SU-DHL-6 (cell line): ENCODE measurements at regions not wholly inside any gene's neighbourhood (a gene's known extent, or its start where the extent isn't known, plus 50 kb on each side); places are given as distances from the start of the nearest gene placed in this dataset.

Source experiments
- H2AFZ ChIP-seq: fragments of 200-600 bp; sonication (generic); 2 replicates; pipeline ENCODE4 v1.6.1; 2014; ENCODE audit warnings: low read depth, mild to moderate bottlenecking, moderate library complexity, mixed read lengths, antibody characterized with exemption, low read length; ENCODE audit not compliant: severe bottlenecking
- H3F3A ChIP-seq: fragments of 200-600 bp; shearing (Covaris generic); 2 replicates; pipeline ENCODE4 v1.6.0; 2016; ENCODE audit warnings: antibody characterized with exemption, mild to moderate bottlenecking; ENCODE audit not compliant: insufficient read depth
- H3K27ac ChIP-seq: fragments of 200-600 bp; sonication (generic); 2 replicates; pipeline ENCODE4 v1.5.1; 2016; ENCODE audit warnings: low read depth, mild to moderate bottlenecking, low read length, moderate library complexity, mixed read lengths
- H3K27me3 ChIP-seq: fragments of 200-600 bp; sonication (generic), shearing (Covaris generic); 2 replicates; pipeline ENCODE4 v1.6.0; 2014; ENCODE audit warnings: mild to moderate bottlenecking, low read length
- H3K36me3 ChIP-seq: fragments of 200-600 bp; sonication (generic); 2 replicates; pipeline ENCODE4 v1.6.1; 2014; ENCODE audit warnings: mild to moderate bottlenecking, low read length, mixed read lengths
- H3K4me2 ChIP-seq: fragments of 300-600, 200-600 bp; shearing (Covaris generic), sonication (generic); 2 replicates; pipeline ENCODE4 v1.6.0; 2014; ENCODE audit warnings: low read length, low read depth, mild to moderate bottlenecking; ENCODE audit not compliant: poor library complexity, severe bottlenecking
- H3K4me3 ChIP-seq: fragments of 200-600 bp; sonication (generic); 2 replicates; pipeline ENCODE4 v1.5.1; 2014; ENCODE audit warnings: antibody characterized with exemption, low read length, mild to moderate bottlenecking, mixed read lengths; ENCODE audit not compliant: insufficient read depth, poor library complexity, severe bottlenecking
- H3K79me2 ChIP-seq: fragments of 200-600 bp; sonication (generic); 2 replicates; pipeline ENCODE4 v1.6.1; 2014; ENCODE audit warnings: mild to moderate bottlenecking, low read length, moderate library complexity; ENCODE audit not compliant: insufficient read depth
- H3K9ac ChIP-seq: fragments of 200-600 bp; sonication (generic); 2 replicates; pipeline ENCODE4 v1.7.0; 2014; ENCODE audit warnings: mild to moderate bottlenecking, low read length
- H3K9me2 ChIP-seq: fragments of 200-600 bp; sonication (generic); replicated peaks from 2 replicates; pipeline ENCODE4 v1.6.1; 2014; ENCODE audit warnings: low read length; ENCODE audit not compliant: insufficient read depth
- H3K9me3 ChIP-seq: fragments of 200-600 bp; sonication (generic); 2 replicates; pipeline ENCODE4 v1.6.1; 2014; ENCODE audit warnings: low read length, mixed read lengths; ENCODE audit not compliant: insufficient read depth
- H4K20me1 ChIP-seq: fragments of 200-600 bp; sonication (generic); 2 replicates; pipeline ENCODE4 v1.6.1; 2014; ENCODE audit warnings: low read depth, mild to moderate bottlenecking, antibody characterized with exemption, low read length, moderate library complexity, mixed read lengths
- EZH2phosphoT487 ChIP-seq: fragments of 200-600 bp; sonication (generic), shearing (Covaris generic); conservative IDR thresholded peaks from 2 replicates; pipeline ENCODE4 v1.6.1; 2018; ENCODE audit warnings: mild to moderate bottlenecking, antibody characterized with exemption, low read length, moderate library complexity, mixed read lengths
- TF ChIP-seq, protein P1 (sequence below): fragments of 200-600 bp; sonication (generic); IDR thresholded peaks from one replicate; pipeline ENCODE4 v1.5.1; 2017; ENCODE audit warnings: antibody characterized with exemption, mild to moderate bottlenecking, low read length, moderate library complexity; ENCODE audit not compliant: insufficient read depth, poor library complexity, severe bottlenecking

DNA sequence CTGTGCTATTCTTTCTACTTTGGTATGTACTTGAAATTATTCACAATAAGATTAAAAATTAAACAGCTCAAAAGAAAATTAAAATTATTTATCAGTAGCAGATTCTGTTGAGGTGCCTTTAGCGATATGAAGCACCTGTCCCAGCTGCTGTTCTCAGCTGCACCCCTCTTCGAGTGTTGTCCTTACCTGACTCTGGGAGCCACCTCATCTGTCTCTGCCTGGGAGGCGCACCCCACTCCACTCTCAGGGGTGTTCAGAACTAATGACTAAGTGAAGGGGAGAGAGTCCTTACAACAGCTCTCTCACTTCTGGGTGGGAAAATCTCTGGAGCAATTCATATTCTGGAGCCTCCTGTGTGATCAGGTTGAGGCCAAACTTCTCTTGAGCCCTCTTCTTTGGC is 745.7 kb downstream of the RFPL4B start:
- no peaks in the 10 kb centered on the region for H3K27me3 ChIP-seq
- no peaks in the 10 kb centered on the region for H3K9me3 ChIP-seq
- no peaks in the 10 kb centered on the region for H3K79me2 ChIP-seq
- H4K20me1 ChIP-seq, result no peaks in the 10 kb centered on the region
- H3K4me3 ChIP-seq, result no peak overlapping the region
- no peaks in the 10 kb centered on the region for H3K36me3 ChIP-seq
- TF ChIP-seq, protein P1, sequence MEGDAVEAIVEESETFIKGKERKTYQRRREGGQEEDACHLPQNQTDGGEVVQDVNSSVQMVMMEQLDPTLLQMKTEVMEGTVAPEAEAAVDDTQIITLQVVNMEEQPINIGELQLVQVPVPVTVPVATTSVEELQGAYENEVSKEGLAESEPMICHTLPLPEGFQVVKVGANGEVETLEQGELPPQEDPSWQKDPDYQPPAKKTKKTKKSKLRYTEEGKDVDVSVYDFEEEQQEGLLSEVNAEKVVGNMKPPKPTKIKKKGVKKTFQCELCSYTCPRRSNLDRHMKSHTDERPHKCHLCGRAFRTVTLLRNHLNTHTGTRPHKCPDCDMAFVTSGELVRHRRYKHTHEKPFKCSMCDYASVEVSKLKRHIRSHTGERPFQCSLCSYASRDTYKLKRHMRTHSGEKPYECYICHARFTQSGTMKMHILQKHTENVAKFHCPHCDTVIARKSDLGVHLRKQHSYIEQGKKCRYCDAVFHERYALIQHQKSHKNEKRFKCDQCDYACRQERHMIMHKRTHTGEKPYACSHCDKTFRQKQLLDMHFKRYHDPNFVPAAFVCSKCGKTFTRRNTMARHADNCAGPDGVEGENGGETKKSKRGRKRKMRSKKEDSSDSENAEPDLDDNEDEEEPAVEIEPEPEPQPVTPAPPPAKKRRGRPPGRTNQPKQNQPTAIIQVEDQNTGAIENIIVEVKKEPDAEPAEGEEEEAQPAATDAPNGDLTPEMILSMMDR, result no peak
- H3K9me2 ChIP-seq, result no peaks in the 10 kb centered on the region
- H3K27ac ChIP-seq, result no peak overlapping the region
- no peak overlapping the region for H2AFZ ChIP-seq
- no peak overlapping the region for H3K9ac ChIP-seq
- H3K4me2 ChIP-seq, result no peak overlapping the region
- H3F3A ChIP-seq, result no peaks in the 10 kb centered on the region

DNA sequence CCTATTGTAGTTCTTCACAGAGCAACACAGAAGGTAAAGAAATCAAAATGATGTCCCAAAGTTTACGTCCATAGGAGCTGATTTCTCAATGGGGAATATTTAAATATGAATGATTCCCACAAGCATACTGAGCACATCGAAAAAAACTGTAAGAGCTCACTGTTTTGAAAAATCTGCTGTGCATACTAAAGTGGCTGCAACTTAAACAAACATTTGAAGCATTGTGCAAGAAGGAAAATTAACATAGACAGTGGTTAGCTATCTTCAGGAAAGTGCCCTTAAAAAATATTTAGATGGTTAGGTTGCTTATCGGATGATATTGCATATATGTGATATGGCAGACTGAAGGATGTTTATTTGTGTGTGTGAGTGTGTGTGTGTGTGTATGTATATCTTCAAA is 747.6 kb downstream of the RFPL4B start:
- Histone ChIP-seq H3K36me3 (no peaks in the 10 kb centered on the region), H3K27me3 (no peaks in the 10 kb centered on the region), H3K9me2 (no peaks in the 10 kb centered on the region), H3K27ac (no peak overlapping the region), H3K9ac (no peak overlapping the region), H2AFZ (no peak overlapping the region), H3K4me2 (no peak overlapping the region), H3K79me2 (no peaks in the 10 kb centered on the region), H3F3A (no peaks in the 10 kb centered on the region), H4K20me1 (no peaks in the 10 kb centered on the region), H3K9me3 (no peaks in the 10 kb centered on the region), H3K4me3 (no peak overlapping the region)
- TF ChIP-seq, protein P1, result no peak

DNA sequence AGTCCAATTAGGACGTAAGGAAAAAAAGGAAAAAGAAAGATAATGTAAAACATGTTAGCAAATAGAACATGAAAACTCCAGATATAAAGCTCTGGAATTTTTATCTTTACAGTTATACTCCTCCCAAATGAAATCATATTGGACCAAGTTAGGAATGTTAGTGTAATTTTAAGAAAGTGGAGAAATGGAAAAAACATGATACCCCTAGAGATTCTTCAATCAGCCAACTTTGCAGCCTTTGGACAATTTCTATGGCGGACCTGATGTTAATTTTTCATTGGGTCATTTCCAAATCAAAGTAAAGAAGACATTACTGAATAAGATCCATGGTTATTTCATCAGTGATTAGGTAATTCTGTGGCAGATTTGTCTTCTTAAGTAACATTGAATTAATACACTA is 748.7 kb downstream of the RFPL4B start:
- TF ChIP-seq, protein P1, result no peak
- no peak for TF ChIP-seq EZH2phosphoT487
- Histone ChIP-seq H3K27ac (no peak overlapping the region), H3K9me2 (no peaks in the 10 kb centered on the region), H3K9me3 (no peaks in the 10 kb centered on the region), H3K9ac (no peak overlapping the region), H3K4me2 (no peak overlapping the region), H3K4me3 (no peak overlapping the region), H3K36me3 (no peaks in the 10 kb centered on the region), H3K27me3 (no peaks in the 10 kb centered on the region), H3K79me2 (no peaks in the 10 kb centered on the region), H4K20me1 (no peaks in the 10 kb centered on the region), H2AFZ (no peak overlapping the region), H3F3A (no peaks in the 10 kb centered on the region)

DNA sequence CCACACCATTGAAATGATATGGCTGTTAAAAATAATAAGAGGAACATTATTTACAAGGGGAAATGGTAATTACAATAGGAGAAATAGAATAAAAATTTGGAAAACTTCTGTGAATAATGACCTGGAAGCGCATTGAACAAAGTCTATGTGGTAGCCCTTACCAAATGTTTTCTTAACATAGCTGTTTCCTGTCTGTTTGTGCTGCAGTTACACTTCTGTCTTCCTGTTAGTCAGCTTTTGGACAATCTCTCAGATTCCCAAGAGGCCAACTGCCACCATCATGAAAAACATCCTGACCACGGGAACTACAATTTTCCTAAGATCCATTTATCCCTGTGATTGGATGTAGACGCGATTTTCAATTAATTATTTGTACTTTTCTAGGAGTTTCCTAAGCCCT is 754.4 kb upstream of the MARCKS start:
- Histone ChIP-seq H2AFZ (no peak overlapping the region), H3K4me3 (no peak overlapping the region), H3K4me2 (no peak overlapping the region), H3K79me2 (no peaks in the 10 kb centered on the region), H3K27ac (no peak overlapping the region), H3F3A (no peaks in the 10 kb centered on the region), H3K9me2 (no peaks in the 10 kb centered on the region), H3K9ac (no peak overlapping the region), H4K20me1 (no peaks in the 10 kb centered on the region), H3K9me3 (no peaks in the 10 kb centered on the region), H3K27me3 (no peaks in the 10 kb centered on the region), H3K36me3 (no peaks in the 10 kb centered on the region)
- TF ChIP-seq, protein P1, result no peak
- no peak for TF ChIP-seq EZH2phosphoT487
